GM13976 (cell line): ENCODE measurements at regions not wholly inside any gene's neighbourhood (a gene's known extent, or its start where the extent isn't known, plus 50 kb on each side); places are given as distances from the start of the nearest gene placed in this dataset.

Experiments used
- DNase-seq: peaks from one replicate; pipeline ENCODE4 v3.0.0; 2012; ENCODE audit warnings: low spot score
- in situ Hi-C: fragments of 300-500 bp; cut with MboI; formaldehyde crosslinking; loops from one replicate; pipeline ENCODE4 v1.12.0; 2022; ENCODE audit warnings: low sequenced_read_pairs, mixed read lengths, inconsistent platforms; ENCODE audit not compliant: unreplicated experiment
- TF ChIP-seq, protein P1 (sequence below): IDR thresholded peaks from 2 replicates; pipeline ENCODE4 v1.5.1; 2012; ENCODE audit warnings: borderline replicate concordance, mild to moderate bottlenecking; ENCODE audit not compliant: insufficient read depth; ENCODE audit errors: extremely low read depth, missing control alignments, control extremely low read depth

GRCh38 chr1:116314305-116314919 is 58.6 kb upstream of the ATP1A1 start:
- TF ChIP-seq, protein P1, sequence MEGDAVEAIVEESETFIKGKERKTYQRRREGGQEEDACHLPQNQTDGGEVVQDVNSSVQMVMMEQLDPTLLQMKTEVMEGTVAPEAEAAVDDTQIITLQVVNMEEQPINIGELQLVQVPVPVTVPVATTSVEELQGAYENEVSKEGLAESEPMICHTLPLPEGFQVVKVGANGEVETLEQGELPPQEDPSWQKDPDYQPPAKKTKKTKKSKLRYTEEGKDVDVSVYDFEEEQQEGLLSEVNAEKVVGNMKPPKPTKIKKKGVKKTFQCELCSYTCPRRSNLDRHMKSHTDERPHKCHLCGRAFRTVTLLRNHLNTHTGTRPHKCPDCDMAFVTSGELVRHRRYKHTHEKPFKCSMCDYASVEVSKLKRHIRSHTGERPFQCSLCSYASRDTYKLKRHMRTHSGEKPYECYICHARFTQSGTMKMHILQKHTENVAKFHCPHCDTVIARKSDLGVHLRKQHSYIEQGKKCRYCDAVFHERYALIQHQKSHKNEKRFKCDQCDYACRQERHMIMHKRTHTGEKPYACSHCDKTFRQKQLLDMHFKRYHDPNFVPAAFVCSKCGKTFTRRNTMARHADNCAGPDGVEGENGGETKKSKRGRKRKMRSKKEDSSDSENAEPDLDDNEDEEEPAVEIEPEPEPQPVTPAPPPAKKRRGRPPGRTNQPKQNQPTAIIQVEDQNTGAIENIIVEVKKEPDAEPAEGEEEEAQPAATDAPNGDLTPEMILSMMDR, result no peak
- in situ Hi-C loops, result no loop called here
- DNase-seq, result no peak

DNA sequence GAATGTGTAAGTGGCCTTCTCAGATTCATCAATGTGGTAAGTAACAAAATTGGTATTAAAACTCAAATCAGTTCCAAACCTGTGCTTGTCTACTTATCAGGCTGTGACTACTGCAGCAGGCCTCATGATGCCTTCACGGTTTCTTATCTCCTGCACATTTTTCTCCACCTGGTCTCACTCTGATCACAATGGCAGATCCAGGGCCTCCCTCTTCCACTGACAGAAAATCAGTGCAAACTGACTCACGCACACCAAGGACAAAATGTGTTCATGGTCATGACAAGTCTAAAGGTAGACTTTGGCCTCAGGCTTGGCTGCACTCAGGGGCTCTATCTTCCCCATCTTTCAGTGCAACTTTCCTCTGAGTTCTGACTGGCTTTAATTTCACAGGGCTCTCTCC is 56.7 kb upstream of the ATP1A1 start:
- no peak for DNase-seq
- in situ Hi-C loops, result no loop called here
- TF ChIP-seq, protein P1, result no peak

DNA sequence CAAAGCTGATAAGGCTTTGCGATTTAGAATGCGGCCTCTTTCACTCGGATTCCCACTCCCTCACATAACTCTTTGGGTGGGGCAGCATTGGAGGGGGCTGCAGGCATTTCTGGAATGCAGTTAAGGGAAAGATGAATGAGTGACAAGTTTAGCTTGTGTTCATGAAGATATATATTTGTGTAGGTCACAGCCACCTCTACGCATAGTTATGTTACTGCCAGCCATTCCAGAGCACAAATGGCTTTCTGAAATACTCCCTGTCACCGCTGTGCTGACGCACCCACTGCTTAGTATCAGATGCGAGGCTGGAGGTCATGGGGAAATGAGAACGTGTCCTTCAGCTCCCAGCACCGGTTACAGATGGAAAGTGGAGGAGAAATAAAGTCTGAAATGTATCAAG is 54.1 kb upstream of the ATP1A1 start:
- TF ChIP-seq, protein P1, result no peak
- in situ Hi-C loops, result no loop called here
- no peak for DNase-seq

DNA sequence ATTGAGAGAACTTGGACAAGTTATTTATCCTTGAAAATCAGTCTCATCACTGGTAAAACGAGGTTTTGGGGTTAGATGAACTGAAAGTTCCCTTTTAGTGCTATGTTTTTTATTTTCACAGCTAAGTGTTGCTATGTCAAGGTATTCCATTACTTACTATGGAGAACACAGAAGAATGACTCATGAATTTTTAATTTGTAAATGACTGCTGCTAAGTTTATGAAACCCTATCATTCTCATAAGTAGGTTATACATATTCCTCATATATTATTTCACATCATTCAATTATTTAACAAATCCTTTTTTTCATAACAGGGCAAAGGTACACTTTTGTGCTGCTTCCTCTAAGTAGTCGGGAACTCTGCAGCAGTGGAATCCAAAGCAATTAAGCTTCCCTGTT is 52.2 kb upstream of the ATP1A1 start:
- TF ChIP-seq, protein P1, result no peak
- no peak for DNase-seq
- in situ Hi-C loops, result no loop called here

GRCh38 chr1:116321766-116322175 is 51.3 kb upstream of the ATP1A1 start:
- TF ChIP-seq, protein P1, result no peak
- in situ Hi-C loops, result no loop called here
- no peak for DNase-seq

DNA sequence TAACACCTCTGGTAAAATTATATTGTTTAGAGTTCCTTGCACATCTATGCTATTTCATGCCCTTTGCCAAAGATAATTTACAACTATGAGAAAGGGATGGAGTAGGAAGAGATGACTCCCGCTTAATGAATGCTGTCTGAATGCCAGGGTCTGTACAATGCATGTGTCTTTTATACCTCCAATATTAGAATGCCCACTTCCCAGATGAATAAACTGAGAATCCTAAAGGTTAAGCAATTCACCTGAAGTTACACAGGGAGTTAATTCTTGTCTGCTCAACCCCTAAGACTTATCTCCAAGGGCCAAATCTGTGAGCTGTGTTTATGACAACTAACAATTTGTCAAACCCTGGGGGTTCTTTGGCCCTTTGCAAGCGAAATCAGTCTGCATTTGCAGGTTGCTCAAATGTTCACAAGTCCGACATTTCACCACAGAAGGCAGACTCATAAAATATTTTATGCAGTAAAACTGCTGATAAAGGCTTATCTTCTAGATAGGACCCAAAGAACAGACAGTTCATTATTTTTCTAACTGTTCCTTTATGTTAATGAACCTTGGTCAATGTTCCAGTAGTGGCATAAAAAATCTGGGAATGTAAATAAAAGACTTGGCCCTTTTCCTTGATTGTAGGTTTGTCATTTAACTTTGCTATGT is 50.2 kb upstream of the ATP1A1 start:
- in situ Hi-C loops, result no loop called here
- TF ChIP-seq, protein P1, result no peak
- DNase-seq, result no peak
